ENCODE measurements at regions not wholly inside any gene's neighbourhood (a gene's known extent, or its start where the extent isn't known, plus 50 kb on each side); places are given as distances from the start of the nearest gene placed in this dataset.

DNA sequence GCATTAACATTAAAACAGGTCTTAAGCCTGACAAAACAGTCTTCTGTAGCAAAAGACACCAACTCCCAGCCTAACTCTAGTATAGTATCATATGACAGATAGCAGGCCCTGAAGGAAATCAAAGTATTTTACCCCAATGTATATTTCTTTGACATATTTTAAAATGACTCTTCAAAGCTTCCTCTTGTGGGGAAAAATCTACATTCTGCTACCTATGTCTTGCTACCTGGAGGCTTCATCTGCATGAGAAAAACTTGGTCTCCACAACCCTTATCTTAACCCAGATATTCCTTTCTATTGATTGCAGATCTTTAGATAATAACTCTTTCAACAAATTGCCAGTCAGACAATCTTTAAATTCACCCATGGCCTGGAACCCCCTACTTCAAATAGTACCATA lies 1620.4 kb downstream of the PCDH7 start:
- no peak for TF ChIP-seq CTCF (IDR thresholded peaks at IDR 0.05)
- TF ChIP-seq POLR2A (IDR thresholded peaks at IDR 0.05): no peak
